Kidney (tissue), 13 donors: ENCODE measurements at regions not wholly inside any gene's neighbourhood (a gene's known extent, or its start where the extent isn't known, plus 50 kb on each side); places are given as distances from the start of the nearest gene placed in this dataset.

Experiments used
- DNase-seq, 5 donors: peaks; one replicate each; pipeline ENCODE4 v3.0.0-alpha.2; 2013 to 2020
- FAIRE-seq: peaks from 2 replicates; lab custom pipeline; 2012; peaks lifted over from hg19 to GRCh38; lab: Jason Lieb, UNC
- H3K27ac ChIP-seq, 2 donors: one replicate each; pipeline ENCODE4 v1.7.0; 2013; ENCODE audit warnings: low read depth in 2 of 2, low read length in 2 of 2, inconsistent platforms in 1 of 2
- H3K27me3 ChIP-seq: one replicate; pipeline ENCODE4 v1.7.1; 2013; ENCODE audit warnings: low read length, inconsistent platforms; ENCODE audit not compliant: control insufficient read depth, insufficient read depth
- H3K36me3 ChIP-seq, 3 donors: one replicate each; pipeline versions ENCODE4 v1.7.0 to v1.7.1; 2013; ENCODE audit warnings: low read length in 3 of 3, control low read depth in 1 of 3, inconsistent platforms in 1 of 3; ENCODE audit not compliant: insufficient read depth in 3 of 3, control insufficient read depth in 2 of 3
- H3K4me1 ChIP-seq, 3 donors: one replicate each; pipeline versions ENCODE4 v1.7.0 to v1.7.1; 2013; ENCODE audit warnings: low read length in 3 of 3, inconsistent platforms in 1 of 3, low read depth in 1 of 3; ENCODE audit not compliant: control insufficient read depth in 2 of 3, insufficient read depth in 2 of 3
- H3K4me3 ChIP-seq, 3 donors: one replicate each; pipeline versions ENCODE4 v1.7.0 to v1.8.1; 2013; ENCODE audit warnings: low read length in 3 of 3, control low read depth in 1 of 3, inconsistent platforms in 1 of 3
- H3K9ac ChIP-seq, 3 donors: one replicate each; pipeline versions ENCODE4 v1.7.0 to v1.7.1; 2013; ENCODE audit warnings: low read length in 3 of 3, control low read depth in 1 of 3, inconsistent platforms in 1 of 3
- H3K9me3 ChIP-seq, 3 donors: one replicate each; pipeline versions ENCODE4 v1.7.0 to v1.7.1; 2013; ENCODE audit warnings: low read length in 3 of 3, control low read depth in 1 of 3, inconsistent platforms in 1 of 3; ENCODE audit not compliant: control insufficient read depth in 2 of 3, insufficient read depth in 1 of 3
- CTCF ChIP-seq: IDR thresholded peaks from 3 replicates; pipeline ENCODE4 v1.5.1; 2012; ENCODE audit warnings: mild to moderate bottlenecking, moderate library complexity, borderline replicate concordance; ENCODE audit not compliant: insufficient read depth; ENCODE audit errors: extremely low read depth
- intact Hi-C: fragments of 100-400 bp; cut with DNase I; formaldehyde crosslinking; loops from one replicate; pipeline ENCODE4 v1.11.1; 2022
- donor health status: control.
- donor health status: control.
- donor health status: control.
- donor health status: control.
- donor health status: control.
- donor health status: DM: yes; HTN: yes; CAD: no.
- donor health status: Normal renal cell carcinoma (clear cell type).

- no peak for FAIRE-seq
These were observed 143.6 kb upstream of the OTX2 start for GRCh38 chr14:56953884-56954283.

GRCh38 chr14:56952766-56953473 lies 142.6 kb upstream of the OTX2 start:
- no peaks in the 10 kb centered on the region for H3K27me3 ChIP-seq
- no peaks in the 10 kb centered on the region for H3K36me3 ChIP-seq
- no peak for TF ChIP-seq CTCF
- intact Hi-C loops, result no loop called here
- no peak overlapping the region for H3K4me3 ChIP-seq
- FAIRE-seq, result no peak
- no peaks in the 10 kb centered on the region for H3K9me3 ChIP-seq
- no peak overlapping the region for H3K27ac ChIP-seq
- H3K9ac ChIP-seq, result no peak overlapping the region
- H3K4me1 ChIP-seq, result no peaks in the 10 kb centered on the region
- DNase-seq, result peak in 2 of 5 donors; percentile 12 to 26

More at GRCh38 chr14:56953884-56954283, 143.6 kb upstream of the OTX2 start:
- Histone ChIP-seq H3K4me1 (no peaks in the 10 kb centered on the region), H3K27me3 (no peaks in the 10 kb centered on the region), H3K36me3 (no peaks in the 10 kb centered on the region), H3K4me3 (no peak overlapping the region), H3K9ac (no peak overlapping the region), H3K27ac (no peak overlapping the region), H3K9me3 (no peaks in the 10 kb centered on the region)
- DNase-seq, result peak in 2 of 5 donors; percentile 5 to 13
- intact Hi-C loops, result no loop called here
- no peak for TF ChIP-seq CTCF

GRCh38 chr14:56949828-56950227 lies 139.5 kb upstream of the OTX2 start:
- DNase-seq (peak in 3 of 5 donors; percentile 10 to 69 (median 32)), FAIRE-seq (peak; percentile 37)
- no peaks in the 10 kb centered on the region for H3K36me3 ChIP-seq
- TF ChIP-seq CTCF, result no peak
- H3K4me3 ChIP-seq, result no peak overlapping the region
- no peaks in the 10 kb centered on the region for H3K4me1 ChIP-seq
- no peaks in the 10 kb centered on the region for H3K27me3 ChIP-seq
- no peak overlapping the region for H3K9ac ChIP-seq
- H3K27ac ChIP-seq, result no peak overlapping the region
- H3K9me3 ChIP-seq, result no peaks in the 10 kb centered on the region
- intact Hi-C loops, result no loop called here
